MCF 10A (cell line): ENCODE measurements at regions not wholly inside any gene's neighbourhood (a gene's known extent, or its start where the extent isn't known, plus 50 kb on each side); places are given as distances from the start of the nearest gene placed in this dataset.
A peak's percentile ranks its signal among the peaks of the same experiment; 100 is the strongest.

Source experiments
- BruUV-seq: library from RNA; stranded (reverse); fragments of 400-500 nt; replicated peaks from 2 replicates; lab custom pipeline; 2021; lab: Mats Ljungman, UMichigan
- CTCF ChIA-PET: fragments of 300-600 bp; sonication (Branson Sonifier 250); formaldehyde crosslinking; extraction: SDS; loops from one replicate; lab custom pipeline; 2021; ENCODE audit warnings: antibody characterized with exemption, inconsistent platforms; lab: Yijun Ruan, JAX
- POLR2A ChIA-PET: fragments of 300-600, 350-650 bp; sonication (Branson Sonifier 250); formaldehyde crosslinking; extraction: SDS; loops from one replicate; lab custom pipeline; 2020; ENCODE audit warnings: antibody characterized with exemption, inconsistent platforms; lab: Yijun Ruan, JAX
- DNase-seq: peaks from one replicate; pipeline ENCODE4 v3.0.0-alpha.2; 2018; ENCODE audit not compliant: unreplicated experiment
- H3K27ac Mint-ChIP-seq: one replicate; pipeline ENCODE4 v1.8.0; 2022; ENCODE audit warnings: mild to moderate bottlenecking, low read depth, mixed read lengths; ENCODE audit not compliant: unreplicated experiment
- H3K27me3 Mint-ChIP-seq: one replicate; pipeline ENCODE4 v1.8.0; 2022; ENCODE audit warnings: mixed read lengths; ENCODE audit not compliant: insufficient read depth, unreplicated experiment
- H3K36me3 Mint-ChIP-seq: one replicate; pipeline ENCODE4 v1.8.0; 2022; ENCODE audit warnings: mild to moderate bottlenecking, moderate library complexity, mixed read lengths; ENCODE audit not compliant: insufficient read depth, unreplicated experiment
- H3K4me1 Mint-ChIP-seq: one replicate; pipeline ENCODE4 v1.8.0; 2022; ENCODE audit warnings: mixed read lengths; ENCODE audit not compliant: insufficient read depth, unreplicated experiment
- H3K4me3 Mint-ChIP-seq: one replicate; pipeline ENCODE4 v1.8.0; 2022; ENCODE audit warnings: mild to moderate bottlenecking, moderate library complexity, mixed read lengths; ENCODE audit not compliant: unreplicated experiment
- H3K9me3 Mint-ChIP-seq: one replicate; pipeline ENCODE4 v1.8.0; 2022; ENCODE audit warnings: mixed read lengths; ENCODE audit not compliant: unreplicated experiment
- CTCF ChIP-seq: fragments of 200-600 bp; IDR thresholded peaks from one replicate; pipeline ENCODE4 v1.8.0; 2022; ENCODE audit warnings: antibody characterized with exemption, mild to moderate bottlenecking; ENCODE audit not compliant: unreplicated experiment
- intact Hi-C: fragments of 100-400 bp; cut with micrococcal nuclease; formaldehyde crosslinking; loops from 2 replicates; pipeline ENCODE4 v1.14.1; 2022

DNA sequence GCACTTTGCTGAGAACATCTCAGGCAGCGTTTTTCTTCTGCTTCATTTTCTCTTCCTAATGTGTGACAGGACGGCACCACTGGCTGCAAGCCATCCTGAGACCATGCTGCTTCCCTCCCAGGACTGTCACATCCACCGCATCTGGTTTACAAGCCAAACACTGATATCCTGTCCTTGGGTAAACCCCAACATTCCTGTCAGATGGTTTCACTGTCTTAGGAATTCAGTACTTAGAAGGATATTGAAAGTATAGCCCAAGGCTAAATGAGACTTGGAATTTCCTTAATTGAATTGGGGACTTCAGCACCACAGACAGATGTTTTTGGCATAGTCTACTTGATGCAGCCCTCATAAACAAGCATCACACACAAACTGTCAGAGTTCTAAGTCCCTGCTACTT is 74.2 kb upstream of the PLXNA4 start:
- no TSS peak for BruUV-seq
- no peaks in the 10 kb centered on the region for H3K36me3 Mint-ChIP-seq
- no peak overlapping the region for H3K4me3 Mint-ChIP-seq
- intact Hi-C loops, result no loop called here
- peak; percentile 23 for DNase-seq
- peaks cover 6% of the 10 kb centered on the region for H3K9me3 Mint-ChIP-seq
- TF ChIP-seq CTCF, result no peak
- ChIA-PET CTCF (no interaction called here), POLR2A (no interaction called here)
- no peak overlapping the region for H3K27ac Mint-ChIP-seq
- no peaks in the 10 kb centered on the region for H3K27me3 Mint-ChIP-seq
- H3K4me1 Mint-ChIP-seq, result peaks cover 6% of the 10 kb centered on the region

GRCh38 chr7:132647311-132647710 is 71.0 kb upstream of the PLXNA4 start:
- POLR2A ChIA-PET, result no interaction called here
- H3K4me3 Mint-ChIP-seq, result no peak overlapping the region
- BruUV-seq, result no TSS peak

GRCh38 chr7:132646052-132646451 is 69.8 kb upstream of the PLXNA4 start:
- peaks cover 6% of the 10 kb centered on the region for H3K4me1 Mint-ChIP-seq
- H3K27me3 Mint-ChIP-seq, result no peaks in the 10 kb centered on the region
- no peak overlapping the region for H3K4me3 Mint-ChIP-seq
- H3K36me3 Mint-ChIP-seq, result no peaks in the 10 kb centered on the region
- ChIA-PET CTCF (interaction anchor here (0.7 to 1.0 kb wide), 2 partner anchors 8 to 1542 kb away, joined by 3 to 5 read pairs; no protein-coding TSS in a partner anchor), POLR2A (no interaction called here)
- intact Hi-C loops, result no loop called here
- no peak for DNase-seq
- no TSS peak for BruUV-seq
- H3K27ac Mint-ChIP-seq, result no peak overlapping the region
- no peak for TF ChIP-seq CTCF
- peaks cover 1% of the 10 kb centered on the region for H3K9me3 Mint-ChIP-seq

More at GRCh38 chr7:132647311-132647710, 71.0 kb upstream of the PLXNA4 start:
- Mint-ChIP-seq H3K9me3 (peaks cover 6% of the 10 kb centered on the region), H3K27me3 (no peaks in the 10 kb centered on the region), H3K27ac (no peak overlapping the region), H3K36me3 (no peaks in the 10 kb centered on the region), H3K4me1 (peaks cover 6% of the 10 kb centered on the region)
- TF ChIP-seq CTCF, result no peak
- no peak for DNase-seq
- CTCF ChIA-PET, result no interaction called here
- intact Hi-C loops, result no loop called here

- POLR2A ChIA-PET, result no interaction called here
- Mint-ChIP-seq H3K4me3 (no peak overlapping the region), H3K27ac (no peak overlapping the region), H3K36me3 (no peaks in the 10 kb centered on the region), H3K4me1 (no peaks in the 10 kb centered on the region), H3K9me3 (no peaks in the 10 kb centered on the region), H3K27me3 (no peaks in the 10 kb centered on the region)
- CTCF ChIA-PET, result no interaction called here
- no peak for DNase-seq
- no TSS peak for BruUV-seq
- intact Hi-C loops, result no loop called here
- no peak for TF ChIP-seq CTCF
Measured at GRCh38 chr7:132643302-132643701, 67.0 kb upstream of the PLXNA4 start.
